OCI-LY7 (cell line): ENCODE measurements at regions not wholly inside any gene's neighbourhood (a gene's known extent, or its start where the extent isn't known, plus 50 kb on each side); places are given as distances from the start of the nearest gene placed in this dataset.

Experiments used
- BruUV-seq: library from RNA; stranded (reverse); fragments of 400-500 nt; replicated peaks from 2 replicates; lab custom pipeline; 2021; lab: Mats Ljungman, UMichigan
- CTCF ChIA-PET: fragments of 300-600 bp; sonication (Branson Sonifier 250); formaldehyde crosslinking; loops from one replicate; lab custom pipeline; 2022; ENCODE audit warnings: antibody characterized with exemption; ENCODE audit not compliant: unreplicated experiment; lab: Charles Lee
- POLR2A ChIA-PET: fragments of 300-600 bp; sonication (Branson Sonifier 250); formaldehyde crosslinking; loops from one replicate; lab custom pipeline; 2022; ENCODE audit warnings: antibody characterized with exemption; lab: Charles Lee
- DNase-seq: peaks from one replicate; pipeline ENCODE4 v3.0.0-alpha.2; 2015; ENCODE audit warnings: low spot score
- H2AFZ ChIP-seq: fragments of 200-600 bp; sonication (generic), shearing (Covaris generic); 2 replicates; pipeline ENCODE4 v1.6.1; 2014; ENCODE audit warnings: mild to moderate bottlenecking, antibody characterized with exemption, low read length, moderate library complexity
- H3K27ac ChIP-seq: fragments of 200-600 bp; sonication (generic); 2 replicates; pipeline ENCODE4 v1.5.1; 2014; ENCODE audit warnings: mixed run types, low read depth, mild to moderate bottlenecking, moderate library complexity, low read length, inconsistent platforms; ENCODE audit not compliant: poor library complexity, severe bottlenecking
- H3K36me3 ChIP-seq: fragments of 200-600 bp; sonication (generic); 2 replicates; pipeline ENCODE4 v1.6.1; 2014; ENCODE audit warnings: mild to moderate bottlenecking, antibody characterized with exemption, low read length, moderate library complexity, mixed read lengths; ENCODE audit not compliant: insufficient read depth
- H3K4me1 ChIP-seq: fragments of 200-600 bp; sonication (generic); 2 replicates; pipeline ENCODE4 v1.5.1; 2014; ENCODE audit warnings: mild to moderate bottlenecking, low read length; ENCODE audit not compliant: insufficient read depth, poor library complexity, severe bottlenecking
- H3K4me2 ChIP-seq: fragments of 200-600 bp; sonication (generic); 2 replicates; pipeline ENCODE4 v1.6.1; 2014; ENCODE audit warnings: mild to moderate bottlenecking, low read length
- H3K4me3 ChIP-seq: fragments of 200-600 bp; sonication (generic); 2 replicates; pipeline ENCODE4 v1.5.1; 2014; ENCODE audit warnings: mild to moderate bottlenecking, low read depth, low read length; ENCODE audit not compliant: poor library complexity, severe bottlenecking
- H3K79me2 ChIP-seq: fragments of 200-600 bp; sonication (generic); 2 replicates; pipeline ENCODE4 v1.6.1; 2016; ENCODE audit warnings: low read depth, mild to moderate bottlenecking, low read length, moderate library complexity, mixed read lengths; ENCODE audit not compliant: insufficient read depth
- H3K9me2 ChIP-seq: fragments of 200-600 bp; sonication (generic); 2 replicates; pipeline ENCODE4 v1.6.1; 2016; ENCODE audit warnings: mild to moderate bottlenecking, low read length, mixed read lengths; ENCODE audit not compliant: insufficient read depth
- H3K9me3 ChIP-seq: fragments of 200-600 bp; sonication (generic); 2 replicates; pipeline ENCODE4 v1.6.1; 2014; ENCODE audit warnings: mild to moderate bottlenecking, mixed run types, low read length, mixed read lengths
- H4K20me1 ChIP-seq: fragments of 200-600 bp; sonication (generic); 2 replicates; pipeline ENCODE4 v1.6.1; 2014; ENCODE audit warnings: mild to moderate bottlenecking, antibody characterized with exemption, low read length, moderate library complexity, mixed read lengths; ENCODE audit not compliant: insufficient read depth
- CTCF ChIP-seq: fragments of 200-600 bp; sonication (generic); conservative IDR thresholded peaks from 2 replicates; pipeline ENCODE4 v1.5.1; 2014; ENCODE audit warnings: mild to moderate bottlenecking, antibody characterized with exemption, low read length, moderate library complexity, mixed read lengths
- EZH2phosphoT487 ChIP-seq: fragments of 200-600 bp; sonication (generic); IDR thresholded peaks from 2 replicates; pipeline ENCODE4 v1.6.1; 2018; ENCODE audit warnings: low read depth, borderline replicate concordance, mild to moderate bottlenecking, mixed run types, antibody characterized with exemption, low read length, moderate library complexity, mixed read lengths
- intact Hi-C: fragments of 100-400 bp; cut with micrococcal nuclease; formaldehyde crosslinking; loops from one replicate; pipeline ENCODE4 v1.10.0; 2022; ENCODE audit not compliant: unreplicated experiment

DNA sequence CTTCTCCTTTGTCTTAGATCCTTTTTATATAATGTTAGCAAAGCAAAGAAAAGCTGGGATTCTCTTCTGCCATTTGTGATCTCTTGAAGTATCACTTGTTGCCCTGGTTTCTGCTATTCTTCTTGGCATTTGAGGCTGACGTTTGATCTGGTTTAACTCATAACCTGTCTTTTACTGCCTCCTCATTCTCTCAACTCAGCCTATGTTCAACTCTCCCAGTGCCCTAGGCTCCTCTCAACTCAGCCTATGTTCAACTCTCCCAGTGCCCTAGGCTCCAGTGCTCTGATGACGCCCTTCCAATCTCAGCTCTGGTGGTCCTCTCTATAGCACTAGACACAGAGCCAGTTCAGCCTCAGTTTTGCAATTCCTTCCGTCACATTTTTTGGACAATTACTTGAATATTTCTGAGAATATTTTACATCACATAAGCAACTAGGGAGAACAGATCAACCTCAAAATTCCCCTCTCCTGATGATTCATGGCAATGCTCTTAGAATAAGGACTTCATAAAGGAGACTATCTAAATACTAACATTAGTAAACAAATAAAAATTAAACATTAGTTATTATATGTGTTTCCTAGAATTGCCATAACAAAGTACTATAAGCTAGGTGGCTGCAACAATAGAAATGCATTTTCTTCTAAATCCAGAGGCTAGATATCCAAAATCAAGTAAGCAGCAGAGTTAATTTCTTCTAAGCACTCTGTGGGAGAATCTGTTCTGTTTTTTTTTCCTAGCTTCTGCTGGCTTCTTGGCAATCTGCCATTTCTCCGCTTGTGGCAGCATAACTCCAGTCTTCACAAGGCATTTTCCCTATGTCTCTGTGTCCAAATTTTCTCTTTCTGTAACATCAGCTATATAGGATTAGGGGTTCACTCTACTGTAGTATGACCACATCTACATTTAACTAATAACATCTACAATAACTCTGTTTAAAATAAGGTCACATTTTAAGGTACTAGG is 662.1 kb upstream of the FTMT start:
- H3K36me3 ChIP-seq, result no peaks in the 10 kb centered on the region
- H3K9me3 ChIP-seq, result no peaks in the 10 kb centered on the region
- TF ChIP-seq CTCF, result no peak
- no peak for TF ChIP-seq EZH2phosphoT487
- no peaks in the 10 kb centered on the region for H3K4me1 ChIP-seq
- no peak overlapping the region for H2AFZ ChIP-seq
- H3K4me3 ChIP-seq, result no peak overlapping the region
- intact Hi-C loops, result no loop called here
- ChIA-PET CTCF (no interaction called here), POLR2A (interaction anchor here (1.9 kb wide), 1 partner anchor 11 kb away, joined by 6 read pairs; no protein-coding TSS in a partner anchor)
- no TSS peak for BruUV-seq
- H3K27ac ChIP-seq, result no peak overlapping the region
- H3K4me2 ChIP-seq, result no peak overlapping the region
- no peaks in the 10 kb centered on the region for H3K79me2 ChIP-seq
- no peak for DNase-seq
- no peaks in the 10 kb centered on the region for H3K9me2 ChIP-seq
- H4K20me1 ChIP-seq, result no peaks in the 10 kb centered on the region

DNA sequence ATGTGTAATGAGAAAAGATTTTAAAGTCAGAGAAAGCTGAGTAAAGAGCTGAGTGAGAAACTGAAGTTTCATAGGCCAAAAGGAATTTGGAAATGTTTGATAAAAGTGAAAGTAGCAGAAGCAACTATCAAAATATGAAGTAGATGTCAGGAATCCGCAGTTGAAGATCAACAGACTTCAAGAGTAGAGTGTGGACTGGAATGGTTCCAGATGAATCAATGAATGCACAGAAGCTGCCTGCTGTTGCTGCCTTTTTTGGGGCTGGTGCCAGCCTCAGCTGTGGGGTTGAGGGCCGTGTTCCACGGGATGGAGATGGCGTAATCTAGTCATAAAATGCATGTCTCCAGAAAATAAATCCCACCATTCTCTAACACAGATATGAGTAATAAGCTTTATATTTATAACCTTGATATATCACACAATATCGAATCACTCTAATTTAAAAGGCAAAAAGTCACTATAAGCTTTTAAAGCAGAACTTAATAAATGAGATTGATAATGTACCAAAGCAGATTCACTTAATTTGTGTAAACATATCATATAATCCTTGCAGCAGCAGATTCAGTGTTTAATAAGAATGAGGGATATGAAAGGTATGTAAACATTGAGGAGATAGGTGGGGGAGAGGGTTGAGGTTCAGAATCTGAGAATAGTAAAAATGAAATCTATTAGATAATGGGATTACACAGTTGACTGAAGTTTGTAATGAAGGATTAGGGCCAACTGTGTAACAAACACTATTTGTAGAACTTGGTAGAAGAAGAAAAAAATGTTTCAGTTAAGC is 652.3 kb upstream of the FTMT start:
- Histone ChIP-seq H3K4me3 (no peak overlapping the region), H3K36me3 (no peaks in the 10 kb centered on the region), H3K4me1 (no peaks in the 10 kb centered on the region), H4K20me1 (no peaks in the 10 kb centered on the region), H3K9me3 (no peaks in the 10 kb centered on the region), H3K27ac (no peak overlapping the region), H3K9me2 (no peaks in the 10 kb centered on the region), H3K79me2 (no peaks in the 10 kb centered on the region), H2AFZ (no peak overlapping the region), H3K4me2 (no peak overlapping the region)
- intact Hi-C loops, result no loop called here
- ChIA-PET POLR2A (interaction anchor here (0.6 kb wide), 1 partner anchor 81 kb away, joined by 3 read pairs; no protein-coding TSS in a partner anchor), CTCF (no interaction called here)
- TF ChIP-seq CTCF (no peak), EZH2phosphoT487 (no peak)
- DNase-seq, result no peak
- BruUV-seq, result no TSS peak
